ENCODE measurements at regions not wholly inside any gene's neighbourhood (a gene's known extent, or its start where the extent isn't known, plus 50 kb on each side); places are given as distances from the start of the nearest gene placed in this dataset.

- DNase-seq: no peak
Observed at GRCh38 chr16:87246269-87247065, 70.7 kb downstream of the C16orf95 start.

GRCh38 chr16:87248714-87249113, 68.5 kb downstream of the C16orf95 start:
- DNase-seq: no peak

GRCh38 chr16:87249425-87249824, 67.8 kb downstream of the C16orf95 start:
- DNase-seq: no peak

GRCh38 chr16:87250431-87250960, 66.7 kb downstream of the C16orf95 start:
- DNase-seq: no peak

GRCh38 chr16:87252269-87252970, 64.8 kb downstream of the C16orf95 start:
- no peak for DNase-seq

Data from activated T-cell treated with anti-CD3 and anti-CD28 coated beads, Interleukin-2, amount 50 U/mL, for 48 hours (primary cell).